HG02798 (cell line): ENCODE measurements at regions not wholly inside any gene's neighbourhood (a gene's known extent, or its start where the extent isn't known, plus 50 kb on each side); places are given as distances from the start of the nearest gene placed in this dataset.

ENCODE experiments used
- ATAC-seq: cut with Tn5 transposase; IDR thresholded peaks from one replicate; pipeline ENCODE4 v1.9.1; 2021; ENCODE audit warnings: mild to moderate bottlenecking; ENCODE audit not compliant: unreplicated experiment, poor library complexity

- ATAC-seq: no peak
These were observed 211.1 kb upstream of the THBS1 start for GRCh38 chr15:39369768-39370167.

GRCh38 chr15:39376371-39376909, 204.4 kb upstream of the THBS1 start:
- ATAC-seq: no peak

GRCh38 chr15:39381517-39381916, 199.4 kb upstream of the THBS1 start:
- ATAC-seq: peak; percentile 45

- no peak for ATAC-seq
These were observed 192.8 kb upstream of the THBS1 start for GRCh38 chr15:39388118-39388517.

GRCh38 chr15:39391230-39391629, 189.6 kb upstream of the THBS1 start:
- no peak for ATAC-seq

GRCh38 chr15:39392469-39393047, 188.3 kb upstream of the THBS1 start:
- ATAC-seq: no peak

- no peak for ATAC-seq
These were observed 187.1 kb upstream of the THBS1 start for GRCh38 chr15:39393575-39394335.

GRCh38 chr15:39394496-39394895, 186.4 kb upstream of the THBS1 start:
- no peak for ATAC-seq

- ATAC-seq: no peak
These were observed 183.8 kb upstream of the THBS1 start for GRCh38 chr15:39396979-39397615.

- ATAC-seq: no peak
These were observed 183.0 kb upstream of the THBS1 start for GRCh38 chr15:39397883-39398282.

- ATAC-seq: no peak
These were observed 181.3 kb upstream of the THBS1 start for GRCh38 chr15:39399600-39399999.

GRCh38 chr15:39400002-39400401, 180.9 kb upstream of the THBS1 start:
- ATAC-seq: no peak

- no peak for ATAC-seq
These were observed 179.9 kb upstream of the THBS1 start for GRCh38 chr15:39400821-39401550.

GRCh38 chr15:39403640-39404117, 177.2 kb upstream of the THBS1 start:
- no peak for ATAC-seq

GRCh38 chr15:39404767-39405181, 176.1 kb upstream of the THBS1 start:
- ATAC-seq: no peak

- ATAC-seq: peak; percentile 86
These were observed 174.4 kb upstream of the THBS1 start for GRCh38 chr15:39406485-39406884.

- no peak for ATAC-seq
These were observed 173.8 kb upstream of the THBS1 start for GRCh38 chr15:39407116-39407515.

- no peak for ATAC-seq
These were observed 170.9 kb upstream of the THBS1 start for GRCh38 chr15:39409876-39410530.

- ATAC-seq: peak; percentile 91
These were observed 169.5 kb upstream of the THBS1 start for GRCh38 chr15:39411102-39411989.
